GM20000 (cell line): ENCODE measurements at regions not wholly inside any gene's neighbourhood (a gene's known extent, or its start where the extent isn't known, plus 50 kb on each side); places are given as distances from the start of the nearest gene placed in this dataset.

Source experiments
- DNase-seq: peaks from one replicate; pipeline ENCODE4 v3.0.0; 2012; ENCODE audit warnings: low spot score
- TF ChIP-seq, protein P1 (sequence below): IDR thresholded peaks from 2 replicates; pipeline ENCODE4 v1.5.1; 2012; ENCODE audit warnings: mild to moderate bottlenecking, control low read depth; ENCODE audit errors: extremely low read depth, missing control alignments

DNA sequence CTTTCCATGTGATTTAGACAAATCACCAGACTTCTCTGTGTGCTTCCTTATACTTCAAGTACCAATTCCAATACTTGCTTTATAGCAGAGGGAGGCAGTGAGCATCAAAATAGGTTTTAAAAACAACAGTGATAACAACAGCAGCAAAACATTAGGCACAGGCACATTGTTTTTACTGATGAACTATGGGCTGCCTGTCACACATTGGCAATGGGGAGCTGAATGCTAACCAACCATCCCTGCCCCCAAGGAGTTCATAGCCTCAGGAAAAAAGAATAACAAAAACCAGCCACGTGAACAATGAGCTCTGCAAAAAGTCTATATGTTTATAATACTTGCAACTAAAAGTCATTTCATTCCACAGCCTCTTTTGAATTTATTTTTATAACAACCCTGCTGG, 287.9 kb upstream of the TRIB2 start:
- TF ChIP-seq, protein P1, sequence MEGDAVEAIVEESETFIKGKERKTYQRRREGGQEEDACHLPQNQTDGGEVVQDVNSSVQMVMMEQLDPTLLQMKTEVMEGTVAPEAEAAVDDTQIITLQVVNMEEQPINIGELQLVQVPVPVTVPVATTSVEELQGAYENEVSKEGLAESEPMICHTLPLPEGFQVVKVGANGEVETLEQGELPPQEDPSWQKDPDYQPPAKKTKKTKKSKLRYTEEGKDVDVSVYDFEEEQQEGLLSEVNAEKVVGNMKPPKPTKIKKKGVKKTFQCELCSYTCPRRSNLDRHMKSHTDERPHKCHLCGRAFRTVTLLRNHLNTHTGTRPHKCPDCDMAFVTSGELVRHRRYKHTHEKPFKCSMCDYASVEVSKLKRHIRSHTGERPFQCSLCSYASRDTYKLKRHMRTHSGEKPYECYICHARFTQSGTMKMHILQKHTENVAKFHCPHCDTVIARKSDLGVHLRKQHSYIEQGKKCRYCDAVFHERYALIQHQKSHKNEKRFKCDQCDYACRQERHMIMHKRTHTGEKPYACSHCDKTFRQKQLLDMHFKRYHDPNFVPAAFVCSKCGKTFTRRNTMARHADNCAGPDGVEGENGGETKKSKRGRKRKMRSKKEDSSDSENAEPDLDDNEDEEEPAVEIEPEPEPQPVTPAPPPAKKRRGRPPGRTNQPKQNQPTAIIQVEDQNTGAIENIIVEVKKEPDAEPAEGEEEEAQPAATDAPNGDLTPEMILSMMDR: no peak
- no peak for DNase-seq

DNA sequence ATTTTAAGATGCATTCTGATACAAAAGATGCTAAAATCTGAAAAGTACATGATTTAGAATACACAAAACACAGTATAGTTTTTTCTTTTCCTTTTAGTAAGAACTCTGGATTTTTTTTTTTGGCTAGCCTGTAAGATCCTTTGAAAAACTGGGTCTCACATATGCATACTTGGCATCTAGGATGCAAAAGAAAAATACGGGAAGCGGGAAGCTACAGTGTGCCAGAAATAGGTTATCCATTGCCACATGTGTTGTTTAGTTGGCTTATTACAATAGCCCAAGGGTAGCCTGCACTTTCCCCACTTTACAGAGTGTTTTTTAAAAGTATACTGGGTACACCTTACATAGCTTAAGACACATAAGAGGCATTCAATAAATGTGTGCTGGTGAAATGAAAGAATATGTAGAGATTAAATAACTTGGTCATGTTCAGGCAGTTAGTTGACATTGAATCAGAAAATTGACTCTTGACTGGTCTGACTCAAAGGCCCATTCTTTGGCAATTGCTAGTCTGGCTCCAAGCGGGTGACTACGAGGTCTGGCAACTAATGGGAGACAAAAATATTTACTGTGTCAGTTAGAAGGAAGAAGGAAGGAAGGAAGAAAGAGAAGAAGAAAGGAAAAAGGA, 286.8 kb upstream of the TRIB2 start:
- TF ChIP-seq, protein P1: no peak
- no peak for DNase-seq

DNA sequence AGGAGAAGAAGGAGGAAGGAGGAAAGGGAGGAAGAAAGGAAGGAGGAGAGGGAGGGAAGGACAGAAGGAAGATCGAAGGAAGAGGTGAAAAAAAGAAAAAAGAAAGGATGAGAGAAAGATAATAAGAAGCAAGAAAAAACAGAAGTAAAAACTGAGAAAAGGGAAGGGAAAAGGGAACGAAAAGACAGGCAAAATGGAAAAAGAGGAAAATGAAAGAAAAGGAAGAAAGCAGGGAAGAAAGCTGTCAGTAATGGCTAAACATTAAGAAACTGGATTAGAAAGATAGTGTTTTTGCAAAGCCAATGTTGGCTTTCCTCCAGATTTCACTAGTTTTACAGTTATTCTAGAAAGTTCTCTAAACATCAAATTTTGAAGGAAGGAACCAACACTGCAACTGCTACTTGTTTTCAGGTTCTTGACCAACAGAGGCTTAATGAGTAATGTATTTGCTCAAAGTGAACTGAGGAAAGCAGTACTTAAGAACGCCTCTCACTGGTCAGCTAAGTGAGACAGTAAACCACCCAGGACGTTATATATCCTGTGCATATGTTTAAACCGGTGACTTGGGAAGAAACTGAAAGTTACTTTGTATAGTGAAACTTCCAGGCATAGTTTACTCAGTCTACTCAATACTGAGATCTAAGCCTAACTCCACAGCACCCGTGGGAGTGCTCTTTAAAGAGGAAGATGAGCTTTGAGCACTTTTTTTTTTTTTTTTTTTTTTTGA, 286.2 kb upstream of the TRIB2 start:
- DNase-seq: peak; percentile 49
- TF ChIP-seq, protein P1: no peak

DNA sequence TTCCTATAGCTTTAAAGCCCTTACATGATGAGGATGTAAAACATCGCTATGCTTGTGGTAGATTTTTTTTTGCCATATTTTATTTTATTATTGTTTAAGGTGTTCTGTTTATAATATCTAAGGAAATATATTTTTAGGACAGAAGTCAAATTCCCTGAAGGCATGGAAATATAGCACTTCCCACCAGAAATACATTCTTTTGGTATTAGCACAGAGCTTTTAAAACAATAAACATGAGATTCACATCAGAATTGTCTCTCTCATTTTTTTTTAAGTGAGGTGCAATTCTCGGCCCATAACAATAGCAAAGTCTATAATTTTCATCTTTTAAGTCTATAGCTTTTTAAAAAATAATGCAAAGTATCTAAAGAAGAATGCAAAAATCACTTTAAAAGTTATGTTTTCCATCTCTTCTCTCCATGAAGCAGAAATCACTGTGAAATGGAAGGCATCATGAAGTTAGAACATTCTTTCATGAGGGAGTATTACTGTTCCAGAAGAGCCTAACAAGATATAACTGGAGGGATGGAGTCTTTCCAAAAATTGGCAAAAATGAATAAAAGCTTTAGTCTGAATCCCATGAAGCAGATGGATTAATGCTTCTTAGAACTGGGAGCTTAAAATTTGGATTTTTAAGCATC, 283.6 kb upstream of the TRIB2 start:
- DNase-seq: no peak
- TF ChIP-seq, protein P1: no peak

DNA sequence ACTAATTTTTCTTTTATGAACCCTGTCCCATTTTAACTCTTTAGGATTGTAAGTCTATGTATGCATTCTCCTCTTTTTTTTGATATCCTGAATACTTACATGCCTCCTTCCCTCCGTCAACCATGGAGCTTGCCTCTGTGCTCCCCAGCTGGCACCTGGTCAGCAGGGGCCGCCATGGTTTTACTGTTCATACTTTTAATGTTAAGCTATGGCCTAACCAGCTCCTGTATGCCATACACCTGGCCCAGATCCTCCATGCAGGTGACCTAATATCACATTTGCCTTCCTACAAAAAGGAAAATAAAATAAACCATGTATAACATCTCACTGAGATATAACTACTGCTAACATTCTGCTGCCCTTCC, 283.1 kb upstream of the TRIB2 start:
- TF ChIP-seq, protein P1: no peak
- no peak for DNase-seq

DNA sequence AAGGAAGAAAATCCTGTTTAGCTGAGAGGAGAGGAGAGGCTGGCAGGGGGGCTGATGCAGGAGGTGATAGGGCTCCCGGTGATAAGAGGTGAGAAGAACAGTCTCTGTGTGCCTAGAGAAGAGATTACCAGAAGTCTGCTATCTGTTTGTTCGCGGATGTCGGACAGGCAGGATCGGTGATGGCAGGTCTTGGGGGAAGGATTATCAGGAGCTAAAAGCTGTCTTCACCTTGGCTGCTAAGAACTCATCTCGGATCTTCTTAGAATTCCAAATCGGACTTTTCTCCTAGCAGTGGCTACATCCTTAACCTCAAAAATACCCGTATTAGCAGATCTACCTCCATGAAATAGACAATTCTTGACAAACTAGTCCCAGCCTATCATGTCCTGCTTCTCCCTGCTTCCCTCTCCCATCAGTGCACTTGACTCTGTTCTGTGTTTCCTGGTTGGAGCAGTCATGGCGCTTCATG, 282.1 kb upstream of the TRIB2 start:
- no peak for DNase-seq

More for the DNA sequence above, 282.1 kb upstream of the TRIB2 start:
- TF ChIP-seq, protein P1: no peak
